Esophagus squamous epithelium (tissue), 5 donors: ENCODE measurements at regions not wholly inside any gene's neighbourhood (a gene's known extent, or its start where the extent isn't known, plus 50 kb on each side); places are given as distances from the start of the nearest gene placed in this dataset.

Experiments used
- DNase-seq: peaks from one replicate; lab custom pipeline; 2025; lab: John Stamatoyannopoulos, UW
- H3K27ac ChIP-seq, 4 donors: fragments of 200-600 bp; sonication (generic); one replicate each; pipeline ENCODE4 v1.5.1; 2016 to 2019; ENCODE audit warnings: mild to moderate bottlenecking in 1 of 4
- H3K27me3 ChIP-seq, 4 donors: fragments of 200-600 bp; sonication (generic); 1 replicate in 3 of 4; 2 replicates in 1 of 4; pipeline versions ENCODE4 v1.5.1 to v1.6.0; 2017 to 2021; ENCODE audit warnings: antibody characterized with exemption in 1 of 4
- H3K36me3 ChIP-seq, 3 donors: fragments of 200-600 bp; sonication (generic); one replicate each; pipeline ENCODE4 v1.5.1; 2016 to 2019
- H3K4me1 ChIP-seq, 3 donors: fragments of 200-600 bp; sonication (generic); one replicate each; pipeline ENCODE4 v1.5.1; 2017 to 2019
- H3K4me3 ChIP-seq, 4 donors: fragments of 200-600 bp; sonication (generic); 1 replicate in 3 of 4; 2 replicates in 1 of 4; pipeline ENCODE4 v1.5.1; 2016 to 2019; ENCODE audit warnings: mild to moderate bottlenecking in 2 of 4, moderate library complexity in 1 of 4
- H3K9me3 ChIP-seq, 3 donors: fragments of 200-600 bp; sonication (generic); one replicate each; pipeline ENCODE4 v1.5.1; 2016 to 2019
- POLR2A ChIP-seq, 4 donors: fragments of 450-650 bp; IDR thresholded peaks; one replicate each; pipeline ENCODE4 v1.6.1; 2017; ENCODE audit warnings: antibody characterized with exemption in 4 of 4, mild to moderate bottlenecking in 4 of 4, moderate library complexity in 3 of 4
- WGBS, 2 donors: methylation state at CpG; one replicate each; pipeline ENCODE4 v1.1.5; 2018; 5-methylcytosine and 5-hydroxymethylcytosine counted together
- intact Hi-C: fragments of 100-400 bp; cut with DNase I; formaldehyde crosslinking; loops from one replicate; pipeline ENCODE4 v1.15.0; 2022
- TF ChIP-seq, protein P1 (sequence below), 6 experiments: fragments of 450-650 bp in 4 of 6; fragments of 200-600 bp in 2 of 6; sonication (generic) in 2 of 6; IDR thresholded peaks; one replicate each; pipeline ENCODE4 v1.5.1; 2016 to 2019; ENCODE audit warnings: antibody characterized with exemption in 6 of 6, mild to moderate bottlenecking in 4 of 6, moderate library complexity in 4 of 6
- donor health status: DM: yes; HTN: yes; CAD: no.

DNA sequence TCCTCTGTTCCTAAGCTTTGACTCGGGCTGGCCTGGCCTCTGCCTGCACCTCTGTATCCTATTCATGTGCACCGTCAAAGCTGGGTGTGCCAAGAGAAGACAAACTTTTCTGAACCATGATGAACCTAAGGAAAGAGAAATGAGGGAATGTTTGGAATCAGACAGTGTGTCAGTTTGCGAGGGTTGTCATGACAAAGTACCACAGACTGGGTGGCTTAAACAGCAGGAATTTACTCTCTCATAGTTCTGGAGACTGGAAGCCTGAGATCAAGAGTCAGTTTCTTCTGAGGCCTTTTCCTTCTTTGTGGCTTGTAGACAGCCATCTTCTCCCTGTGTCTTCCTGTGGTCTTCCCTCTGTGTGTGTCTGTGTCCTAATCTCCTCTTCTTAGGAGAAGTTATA is 129.0 kb downstream of the KATNIP start:
- intact Hi-C loops, result no loop called here
- no peak for TF ChIP-seq POLR2A (IDR thresholded peaks at IDR 0.05)
- TF ChIP-seq, protein P1, sequence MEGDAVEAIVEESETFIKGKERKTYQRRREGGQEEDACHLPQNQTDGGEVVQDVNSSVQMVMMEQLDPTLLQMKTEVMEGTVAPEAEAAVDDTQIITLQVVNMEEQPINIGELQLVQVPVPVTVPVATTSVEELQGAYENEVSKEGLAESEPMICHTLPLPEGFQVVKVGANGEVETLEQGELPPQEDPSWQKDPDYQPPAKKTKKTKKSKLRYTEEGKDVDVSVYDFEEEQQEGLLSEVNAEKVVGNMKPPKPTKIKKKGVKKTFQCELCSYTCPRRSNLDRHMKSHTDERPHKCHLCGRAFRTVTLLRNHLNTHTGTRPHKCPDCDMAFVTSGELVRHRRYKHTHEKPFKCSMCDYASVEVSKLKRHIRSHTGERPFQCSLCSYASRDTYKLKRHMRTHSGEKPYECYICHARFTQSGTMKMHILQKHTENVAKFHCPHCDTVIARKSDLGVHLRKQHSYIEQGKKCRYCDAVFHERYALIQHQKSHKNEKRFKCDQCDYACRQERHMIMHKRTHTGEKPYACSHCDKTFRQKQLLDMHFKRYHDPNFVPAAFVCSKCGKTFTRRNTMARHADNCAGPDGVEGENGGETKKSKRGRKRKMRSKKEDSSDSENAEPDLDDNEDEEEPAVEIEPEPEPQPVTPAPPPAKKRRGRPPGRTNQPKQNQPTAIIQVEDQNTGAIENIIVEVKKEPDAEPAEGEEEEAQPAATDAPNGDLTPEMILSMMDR (IDR thresholded peaks at IDR 0.05), result no peak
- 81 to 90% methylated on average over 2 to 3 of the region's 3 CpGs for WGBS, 2 donors
- H3K36me3 ChIP-seq, result peaks cover 0 to 74% (median 0%) of the 10 kb centered on the region in 3 donors
- no peaks in the 10 kb centered on the region for H3K27me3 ChIP-seq
- H3K4me1 ChIP-seq, result no peaks in the 10 kb centered on the region
- no peak overlapping the region for H3K27ac ChIP-seq
- no peak overlapping the region for H3K4me3 ChIP-seq
- no peak for DNase-seq
- no peaks in the 10 kb centered on the region for H3K9me3 ChIP-seq

DNA sequence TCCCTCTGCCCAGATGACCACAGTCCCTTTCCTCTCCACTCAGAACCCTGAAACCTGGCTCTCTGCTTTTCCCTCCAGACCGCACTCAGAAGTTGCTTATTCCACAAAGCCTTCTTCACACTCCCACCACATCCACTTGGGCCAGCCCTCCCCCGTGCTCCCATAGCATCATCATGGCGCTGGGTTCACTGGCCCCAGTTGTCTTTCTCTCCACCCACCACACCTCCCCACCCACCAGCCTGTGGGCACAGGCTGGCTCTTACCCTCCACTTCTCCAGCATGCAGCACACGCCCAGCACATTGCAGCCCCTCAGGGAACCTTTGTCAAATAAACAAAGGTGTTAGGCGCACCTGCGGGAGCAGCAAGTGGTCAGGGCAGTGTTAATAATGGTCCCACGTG is 130.0 kb downstream of the KATNIP start:
- Histone ChIP-seq H3K27me3 (no peaks in the 10 kb centered on the region), H3K4me3 (no peak overlapping the region), H3K9me3 (no peaks in the 10 kb centered on the region), H3K36me3 (peaks cover 0 to 67% (median 0%) of the 10 kb centered on the region in 3 donors), H3K4me1 (no peaks in the 10 kb centered on the region), H3K27ac (no peak overlapping the region)
- no peak for TF ChIP-seq POLR2A (IDR thresholded peaks at IDR 0.05)
- TF ChIP-seq, protein P1 (IDR thresholded peaks at IDR 0.05), result no peak
- 87 to 93% methylated on average over 5 to 6 of the region's 7 CpGs for WGBS, 2 donors
- DNase-seq, result no peak
- intact Hi-C loops, result no loop called here

DNA sequence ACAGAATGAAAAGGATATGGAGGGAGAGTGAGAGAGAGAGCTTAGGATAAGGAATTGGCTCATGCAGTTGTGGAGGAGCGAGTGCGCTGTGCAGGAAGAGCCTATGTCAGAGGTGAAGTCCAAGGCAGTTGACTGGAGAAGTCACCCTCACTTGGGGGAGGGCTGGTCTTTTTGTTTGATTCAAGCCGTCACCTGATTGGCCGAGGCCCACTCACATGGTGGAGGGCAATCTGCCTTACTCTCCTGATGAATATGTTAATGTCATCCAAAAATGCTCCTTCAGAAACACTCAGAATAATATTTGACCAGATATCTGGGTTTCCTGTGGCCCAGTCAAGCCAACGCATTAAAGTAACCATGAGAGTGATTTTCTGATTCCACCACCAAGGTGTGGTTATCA is 131.7 kb downstream of the KATNIP start:
- no peaks in the 10 kb centered on the region for H3K27me3 ChIP-seq
- no peaks in the 10 kb centered on the region for H3K9me3 ChIP-seq
- 97% methylated on average over 5 of the region's 5 CpGs for WGBS, 2 donors
- intact Hi-C loops, result no loop called here
- DNase-seq, result no peak
- no peak overlapping the region for H3K4me3 ChIP-seq
- H3K4me1 ChIP-seq, result no peaks in the 10 kb centered on the region
- peaks cover 0 to 67% (median 0%) of the 10 kb centered on the region in 3 donors for H3K36me3 ChIP-seq
- no peak overlapping the region for H3K27ac ChIP-seq
- TF ChIP-seq POLR2A (IDR thresholded peaks at IDR 0.05), result no peak
- TF ChIP-seq, protein P1 (IDR thresholded peaks at IDR 0.05), result no peak

DNA sequence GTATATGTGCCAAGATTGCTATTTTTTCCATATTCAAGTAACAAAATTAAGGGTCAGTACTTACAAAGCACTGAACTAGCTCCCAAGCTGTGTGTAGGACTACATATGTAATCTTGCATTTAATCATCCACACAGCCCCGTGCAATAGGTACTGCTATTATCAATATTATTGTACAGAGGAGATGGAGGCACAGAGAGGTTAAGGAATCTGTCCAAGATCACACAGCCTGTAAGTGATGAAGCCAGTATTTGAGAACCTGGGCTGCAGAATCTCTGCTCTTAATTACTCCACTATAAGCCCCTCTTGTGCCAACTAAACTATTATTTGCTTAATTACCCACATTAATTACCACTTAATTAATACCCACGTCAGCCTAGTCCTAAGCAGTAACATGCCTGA is 134.1 kb downstream of the KATNIP start:
- no peaks in the 10 kb centered on the region for H3K9me3 ChIP-seq
- H3K27ac ChIP-seq, result no peak overlapping the region
- H3K27me3 ChIP-seq, result no peaks in the 10 kb centered on the region
- H3K4me3 ChIP-seq, result no peak overlapping the region
- no peaks in the 10 kb centered on the region for H3K4me1 ChIP-seq
- no peak for DNase-seq
- intact Hi-C loops, result no loop called here
- 82 to 94% methylated on average over 2 of the region's 2 CpGs for WGBS, 2 donors
- H3K36me3 ChIP-seq, result peaks cover 0 to 49% (median 0%) of the 10 kb centered on the region in 3 donors
- TF ChIP-seq, protein P1 (IDR thresholded peaks at IDR 0.05), result no peak
- no peak for TF ChIP-seq POLR2A (IDR thresholded peaks at IDR 0.05)

DNA sequence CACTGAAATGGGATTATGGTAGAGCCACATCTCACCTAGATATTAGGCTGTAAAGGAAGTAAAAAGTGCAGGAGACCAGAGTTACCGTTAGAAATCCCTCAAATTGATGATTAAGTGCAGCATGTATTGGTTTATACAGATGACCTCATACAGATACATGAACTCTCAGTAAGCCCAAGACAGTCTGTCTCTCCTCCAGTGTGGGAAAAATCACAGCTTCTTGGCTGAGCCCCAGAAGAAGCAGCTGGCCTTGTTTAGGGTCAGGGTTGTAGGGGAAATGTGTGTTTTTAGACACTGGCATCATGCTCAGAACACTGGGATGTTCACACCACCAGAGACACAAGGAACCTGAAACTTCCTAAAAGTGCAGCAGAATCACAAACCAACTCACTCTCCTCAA is 135.9 kb downstream of the KATNIP start:
- Histone ChIP-seq H3K4me1 (no peaks in the 10 kb centered on the region), H3K9me3 (no peaks in the 10 kb centered on the region), H3K27me3 (no peaks in the 10 kb centered on the region), H3K4me3 (no peak overlapping the region), H3K36me3 (peaks cover 0 to 32% (median 0%) of the 10 kb centered on the region in 3 donors), H3K27ac (no peak overlapping the region)
- TF ChIP-seq, protein P1 (IDR thresholded peaks at IDR 0.05), result no peak
- no peak for TF ChIP-seq POLR2A (IDR thresholded peaks at IDR 0.05)
- no peak for DNase-seq
- intact Hi-C loops, result no loop called here
- 40 to 53% methylated on average over 1 of the region's 1 CpG for WGBS, 2 donors
